ENCODE measurements at regions not wholly inside any gene's neighbourhood (a gene's known extent, or its start where the extent isn't known, plus 50 kb on each side); places are given as distances from the start of the nearest gene placed in this dataset.

DNA sequence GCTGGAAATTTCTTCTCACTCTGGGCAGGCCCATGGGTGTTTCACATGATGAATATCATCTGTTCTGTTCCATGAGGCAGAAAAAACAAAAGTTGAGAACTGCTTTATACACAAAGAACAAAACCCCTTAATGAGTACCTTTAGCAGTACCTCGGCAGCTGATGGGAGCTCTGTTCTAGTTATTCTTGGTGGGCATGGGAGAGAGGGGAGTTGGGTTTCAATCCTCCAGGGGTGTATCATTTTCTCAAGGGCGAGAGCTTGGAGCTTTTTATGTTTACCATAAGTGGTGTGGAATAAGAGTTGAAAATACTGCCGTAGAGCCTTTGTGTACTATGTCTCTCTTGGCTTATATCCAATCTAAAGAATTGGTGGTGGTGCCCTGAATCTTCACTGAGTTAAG, 103.3 kb upstream of the ZNF608 start (continued):
- TF ChIP-seq EGR1 (IDR thresholded peaks at IDR 0.05; ENCODE audit: low read depth in 2 of 2) = no peak
- TF ChIP-seq, protein P1, sequence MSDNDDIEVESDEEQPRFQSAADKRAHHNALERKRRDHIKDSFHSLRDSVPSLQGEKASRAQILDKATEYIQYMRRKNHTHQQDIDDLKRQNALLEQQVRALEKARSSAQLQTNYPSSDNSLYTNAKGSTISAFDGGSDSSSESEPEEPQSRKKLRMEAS (IDR thresholded peaks at IDR 0.05) = no peak
- no peak for TF ChIP-seq HNF4G (IDR thresholded peaks at IDR 0.05)

- no peaks in the 10 kb centered on the region for H3K27me3 ChIP-seq (ENCODE audit: control insufficient read depth in 4 of 4, insufficient read depth in 4 of 4, low read length in 3 of 4)
- no peaks in the 10 kb centered on the region for H3K9me3 ChIP-seq (ENCODE audit: control insufficient read depth in 4 of 4, low read length in 3 of 4)
- no peak overlapping the region for H3K9ac ChIP-seq (ENCODE audit: low read depth in 1 of 2, low read length in 2 of 2)
- no peaks in the 10 kb centered on the region for H3K36me3 ChIP-seq (ENCODE audit: control insufficient read depth in 4 of 4, insufficient read depth in 3 of 4, low read depth in 1 of 4, low read length in 3 of 4)
- H3K4me3 ChIP-seq (ENCODE audit: low read depth in 1 of 3, low read length in 3 of 3) = no peak overlapping the region
- TF ChIP-seq JUND (IDR thresholded peaks at IDR 0.05) (no peak), ZBTB33 (IDR thresholded peaks at IDR 0.05) (no peak), CTCF (IDR thresholded peaks at IDR 0.05; ENCODE audit: low read depth, low read length, missing input control) (no peak), TAF1 (conservative IDR thresholded peaks at IDR 0.05) (no peak), GABPA (IDR thresholded peaks at IDR 0.05 in 1 of 2, conservative IDR thresholded peaks at IDR 0.05 in 1 of 2) (no peak), NR2F2 (IDR thresholded peaks at IDR 0.05) (no peak), HNF4A (conservative IDR thresholded peaks at IDR 0.05) (no peak), FOXA1 (IDR thresholded peaks at IDR 0.05) (no peak)
- TF ChIP-seq, protein P2, sequence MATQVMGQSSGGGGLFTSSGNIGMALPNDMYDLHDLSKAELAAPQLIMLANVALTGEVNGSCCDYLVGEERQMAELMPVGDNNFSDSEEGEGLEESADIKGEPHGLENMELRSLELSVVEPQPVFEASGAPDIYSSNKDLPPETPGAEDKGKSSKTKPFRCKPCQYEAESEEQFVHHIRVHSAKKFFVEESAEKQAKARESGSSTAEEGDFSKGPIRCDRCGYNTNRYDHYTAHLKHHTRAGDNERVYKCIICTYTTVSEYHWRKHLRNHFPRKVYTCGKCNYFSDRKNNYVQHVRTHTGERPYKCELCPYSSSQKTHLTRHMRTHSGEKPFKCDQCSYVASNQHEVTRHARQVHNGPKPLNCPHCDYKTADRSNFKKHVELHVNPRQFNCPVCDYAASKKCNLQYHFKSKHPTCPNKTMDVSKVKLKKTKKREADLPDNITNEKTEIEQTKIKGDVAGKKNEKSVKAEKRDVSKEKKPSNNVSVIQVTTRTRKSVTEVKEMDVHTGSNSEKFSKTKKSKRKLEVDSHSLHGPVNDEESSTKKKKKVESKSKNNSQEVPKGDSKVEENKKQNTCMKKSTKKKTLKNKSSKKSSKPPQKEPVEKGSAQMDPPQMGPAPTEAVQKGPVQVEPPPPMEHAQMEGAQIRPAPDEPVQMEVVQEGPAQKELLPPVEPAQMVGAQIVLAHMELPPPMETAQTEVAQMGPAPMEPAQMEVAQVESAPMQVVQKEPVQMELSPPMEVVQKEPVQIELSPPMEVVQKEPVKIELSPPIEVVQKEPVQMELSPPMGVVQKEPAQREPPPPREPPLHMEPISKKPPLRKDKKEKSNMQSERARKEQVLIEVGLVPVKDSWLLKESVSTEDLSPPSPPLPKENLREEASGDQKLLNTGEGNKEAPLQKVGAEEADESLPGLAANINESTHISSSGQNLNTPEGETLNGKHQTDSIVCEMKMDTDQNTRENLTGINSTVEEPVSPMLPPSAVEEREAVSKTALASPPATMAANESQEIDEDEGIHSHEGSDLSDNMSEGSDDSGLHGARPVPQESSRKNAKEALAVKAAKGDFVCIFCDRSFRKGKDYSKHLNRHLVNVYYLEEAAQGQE (IDR thresholded peaks at IDR 0.05) = no peak
- TF ChIP-seq, protein P3, sequence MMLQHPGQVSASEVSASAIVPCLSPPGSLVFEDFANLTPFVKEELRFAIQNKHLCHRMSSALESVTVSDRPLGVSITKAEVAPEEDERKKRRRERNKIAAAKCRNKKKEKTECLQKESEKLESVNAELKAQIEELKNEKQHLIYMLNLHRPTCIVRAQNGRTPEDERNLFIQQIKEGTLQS (IDR thresholded peaks at IDR 0.05) = no peak
- no peak overlapping the region for H3K27ac ChIP-seq (ENCODE audit: low read depth in 1 of 2, low read length in 2 of 2)
- no peak for DNase-seq (ENCODE audit: low spot score)
- 88% methylated on average over 3 of the region's 3 CpGs for WGBS
- no peaks in the 10 kb centered on the region for H3K4me1 ChIP-seq (ENCODE audit: control insufficient read depth in 4 of 4, insufficient read depth in 4 of 4, low read length in 3 of 4)
Measured at GRCh38 chr5:124856726-124857125, 110.3 kb upstream of the ZNF608 start.

GRCh38 chr5:124858612-124859011, 112.2 kb upstream of the ZNF608 start:
- H3K4me1 ChIP-seq (ENCODE audit: control insufficient read depth in 4 of 4, insufficient read depth in 4 of 4, low read length in 3 of 4) = no peaks in the 10 kb centered on the region
- H3K27me3 ChIP-seq (ENCODE audit: control insufficient read depth in 4 of 4, insufficient read depth in 4 of 4, low read length in 3 of 4) = no peaks in the 10 kb centered on the region
- TF ChIP-seq YY1 (IDR thresholded peaks at IDR 0.05) = no peak
- no peak for TF ChIP-seq HNF4A (conservative IDR thresholded peaks at IDR 0.05)
- no peak overlapping the region for H3K4me3 ChIP-seq (ENCODE audit: low read depth in 1 of 3, low read length in 3 of 3)
- H3K9me3 ChIP-seq (ENCODE audit: control insufficient read depth in 4 of 4, low read length in 3 of 4) = no peaks in the 10 kb centered on the region
- no peak overlapping the region for H3K9ac ChIP-seq (ENCODE audit: low read depth in 1 of 2, low read length in 2 of 2)
- H3K27ac ChIP-seq (ENCODE audit: low read depth in 1 of 2, low read length in 2 of 2) = no peak overlapping the region
- 91% methylated on average over 2 of the region's 2 CpGs for WGBS
- no peaks in the 10 kb centered on the region for H3K36me3 ChIP-seq (ENCODE audit: control insufficient read depth in 4 of 4, insufficient read depth in 3 of 4, low read depth in 1 of 4, low read length in 3 of 4)
- no peak for DNase-seq (ENCODE audit: low spot score)

Measured in liver (tissue), 8 donors.